NCI-H526 treated with DMSO at 0.1 percent for 48 hours (cell line): ENCODE measurements at regions not wholly inside any gene's neighbourhood (a gene's known extent, or its start where the extent isn't known, plus 50 kb on each side); places are given as distances from the start of the nearest gene placed in this dataset.

ENCODE experiments used
- DNase-seq: peaks from one replicate; lab custom pipeline; 2025; lab: John Stamatoyannopoulos, UW

DNA sequence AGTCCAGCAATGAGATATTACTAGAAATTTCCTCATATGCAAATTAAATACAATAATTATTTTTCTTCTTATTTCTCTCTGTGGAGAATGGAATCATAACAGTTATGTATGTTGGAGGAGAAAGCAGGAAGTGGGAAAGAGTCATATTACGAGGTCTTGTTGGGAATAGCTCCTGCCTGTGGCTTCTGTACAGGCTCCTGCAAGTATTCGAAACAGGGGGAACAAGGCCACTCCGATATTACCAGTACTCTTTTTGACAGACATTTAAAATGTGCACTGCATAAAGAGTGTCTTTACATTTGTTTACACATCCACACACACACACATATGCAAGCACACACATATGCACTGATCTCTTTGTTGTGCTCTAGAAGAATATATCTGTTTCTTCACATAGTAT, 812.0 kb upstream of the ZNF608 start:
- no peak for DNase-seq

DNA sequence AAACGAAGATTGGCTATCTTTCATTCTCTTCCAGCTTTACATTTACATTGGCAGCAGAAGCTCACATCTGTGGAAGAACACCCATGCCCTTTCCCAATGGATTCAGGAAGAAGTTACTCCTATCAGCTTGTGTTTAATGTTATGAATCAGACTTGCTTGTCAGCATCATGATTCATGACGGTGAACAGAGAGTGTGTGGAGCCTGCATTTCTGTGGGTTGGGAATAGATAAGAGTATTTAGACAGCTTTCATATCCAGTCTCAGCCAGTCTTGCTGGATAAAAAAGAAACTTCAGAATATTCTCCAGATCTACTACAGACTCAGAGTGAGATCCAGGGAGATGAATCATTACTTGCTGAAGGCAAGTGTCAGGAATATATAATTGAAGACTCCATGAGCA, 812.9 kb upstream of the ZNF608 start:
- DNase-seq: no peak

GRCh38 chr5:125560476-125561225, 814.2 kb upstream of the ZNF608 start:
- DNase-seq: no peak

GRCh38 chr5:125564317-125564975, 818.0 kb upstream of the ZNF608 start:
- DNase-seq: no peak

- no peak for DNase-seq
Observed at GRCh38 chr5:125574491-125575044, 828.1 kb upstream of the ZNF608 start.

DNA sequence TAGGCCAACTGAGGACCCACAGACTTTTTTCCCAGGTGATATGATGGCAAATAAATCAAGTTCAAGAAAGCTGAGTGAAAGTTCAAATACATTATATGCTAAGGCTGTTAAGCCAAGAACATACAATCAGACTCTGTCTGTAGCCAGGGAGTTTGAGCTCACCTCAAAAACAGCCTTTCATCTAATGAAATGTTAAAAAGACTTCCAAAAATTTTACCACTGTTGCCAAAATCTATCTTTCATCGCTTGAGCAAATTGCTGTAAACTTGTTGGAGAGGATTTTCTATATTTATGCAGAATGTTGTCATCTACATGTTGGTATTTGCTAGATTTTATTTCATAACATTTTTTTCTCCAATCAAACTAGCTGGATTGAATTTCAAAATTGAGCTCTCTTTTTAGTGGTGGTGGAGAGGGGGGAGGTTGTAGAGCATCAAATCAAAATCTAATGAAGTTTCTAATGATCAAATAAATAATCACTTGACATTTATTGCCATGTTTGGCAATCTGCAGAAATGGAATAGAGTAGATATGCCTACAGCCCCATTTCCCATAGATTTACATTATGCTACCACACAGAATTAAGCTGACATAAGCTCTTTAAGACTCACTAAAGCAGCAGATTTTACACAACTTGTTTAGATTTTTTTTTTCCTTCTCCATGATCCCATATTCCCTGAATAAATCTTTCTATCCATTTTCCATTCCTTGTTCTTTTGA, 828.9 kb upstream of the ZNF608 start:
- DNase-seq: no peak

GRCh38 chr5:125575891-125576505, 829.6 kb upstream of the ZNF608 start:
- peak; percentile 5 for DNase-seq

GRCh38 chr5:125576822-125577221, 830.4 kb upstream of the ZNF608 start:
- DNase-seq: no peak

DNA sequence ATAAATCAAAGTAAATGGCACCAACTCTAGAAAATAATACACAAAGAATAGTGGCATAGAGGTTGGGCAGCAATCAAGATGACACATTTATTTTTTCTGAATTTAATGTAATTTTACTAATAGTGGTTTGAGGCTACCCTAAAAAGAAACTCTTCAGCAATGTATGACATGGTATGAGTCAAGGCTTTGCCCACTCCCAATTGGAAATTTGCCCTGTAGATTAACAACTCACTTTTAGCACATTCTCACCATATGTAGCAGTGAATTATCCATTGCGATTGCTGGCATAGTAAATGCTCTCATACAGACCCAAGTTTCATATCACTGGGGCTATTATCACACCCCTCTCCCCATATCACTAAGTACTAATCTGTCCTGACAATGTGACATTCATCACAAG, 832.1 kb upstream of the ZNF608 start:
- DNase-seq: no peak

- DNase-seq: peak; percentile 5
Observed at GRCh38 chr5:125579182-125579581, 832.7 kb upstream of the ZNF608 start.

GRCh38 chr5:125581311-125581710, 834.9 kb upstream of the ZNF608 start:
- no peak for DNase-seq

DNA sequence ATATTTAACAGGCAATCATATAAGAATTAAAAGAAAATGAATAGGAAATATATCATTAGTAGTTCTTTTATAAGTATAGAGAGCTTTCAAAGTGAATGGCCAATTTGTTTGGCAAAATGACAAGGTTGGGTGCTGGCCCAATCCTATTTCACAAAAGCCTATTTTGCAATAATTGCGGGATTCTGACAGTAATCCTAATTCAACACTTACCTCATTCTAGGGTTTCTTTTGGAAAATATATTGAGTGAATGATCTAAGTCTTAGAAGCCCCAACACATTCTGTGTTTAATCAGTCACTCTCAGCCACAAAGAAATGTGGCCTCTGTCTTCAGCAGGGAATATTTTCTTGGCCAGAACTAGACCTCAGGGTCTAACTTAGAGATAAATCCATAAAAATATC, 835.9 kb upstream of the ZNF608 start:
- DNase-seq: no peak

DNA sequence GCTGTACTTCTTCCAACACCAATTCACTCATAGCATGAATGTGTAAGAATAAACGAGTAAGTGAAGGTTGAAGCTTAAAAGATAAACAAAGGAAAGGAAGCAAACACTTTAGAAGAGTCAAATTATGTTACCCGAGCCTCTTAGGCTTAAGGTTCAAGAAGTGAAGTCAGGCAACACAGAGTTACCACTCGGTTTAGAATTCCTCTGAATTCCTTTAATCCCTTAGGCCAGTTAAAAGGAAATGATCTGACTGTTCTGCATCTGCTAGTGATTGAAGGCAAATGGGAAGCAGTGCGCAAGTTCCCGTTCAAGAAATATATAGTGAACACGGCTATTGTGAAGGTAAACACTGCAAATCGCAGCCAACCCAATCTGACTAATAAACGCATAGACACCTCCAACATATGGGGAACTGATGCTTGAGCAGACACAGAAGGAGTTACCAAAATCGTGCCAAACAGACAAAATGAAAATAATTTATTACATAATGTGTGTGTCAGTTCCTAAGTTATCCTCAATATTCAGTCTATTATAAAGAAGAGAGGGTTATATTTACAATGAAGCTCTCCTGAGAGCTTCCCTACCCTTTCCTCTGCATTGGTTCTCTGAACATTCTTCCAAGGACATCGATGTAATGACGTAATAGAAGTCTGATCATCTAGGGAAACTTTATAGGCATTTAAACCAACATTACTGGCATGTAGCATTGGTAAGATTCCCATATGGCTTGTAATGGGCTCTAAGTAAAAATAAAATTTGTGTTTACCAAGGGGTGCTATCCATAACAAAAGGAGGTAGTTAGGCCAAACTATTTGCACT, 837.1 kb upstream of the ZNF608 start:
- DNase-seq: no peak

DNA sequence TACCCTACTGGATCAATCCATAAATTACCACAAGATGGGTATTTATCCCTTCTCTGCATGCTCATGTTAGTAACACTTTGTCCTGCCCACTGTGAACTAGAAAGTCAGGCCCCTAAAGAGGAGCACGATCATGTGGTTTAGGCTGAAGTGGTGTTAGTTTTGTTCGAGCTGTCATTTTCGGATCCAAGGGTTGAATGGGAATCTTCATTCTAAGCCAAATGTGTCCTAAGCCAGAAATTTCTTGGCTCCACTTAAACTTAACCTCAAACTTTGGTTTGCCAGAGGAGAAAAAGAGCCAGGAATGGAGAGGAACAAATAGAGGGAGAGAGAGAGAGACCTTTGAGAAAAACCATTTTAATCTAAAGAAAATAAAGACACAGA, 837.7 kb upstream of the ZNF608 start:
- no peak for DNase-seq

DNA sequence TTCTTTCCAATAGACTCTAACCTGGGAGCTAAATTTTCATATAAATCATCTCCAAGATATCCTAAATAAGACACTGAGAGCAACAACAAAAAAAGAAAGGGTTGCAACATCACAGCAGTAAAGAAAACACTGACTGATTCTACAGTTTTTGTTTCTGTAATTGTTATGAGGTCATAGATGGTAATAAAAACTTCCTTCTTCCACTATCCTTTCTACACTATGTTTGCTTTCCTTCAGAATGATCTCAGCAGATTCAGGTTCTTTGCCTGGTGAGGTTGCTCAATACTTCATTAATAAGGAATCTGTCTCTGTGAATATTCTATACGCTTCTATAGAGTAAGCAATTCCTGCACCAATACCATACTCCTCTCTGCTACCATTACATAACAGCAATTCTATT, 835.6 kb upstream of the GRAMD2B start:
- no peak for DNase-seq

- no peak for DNase-seq
Observed at GRCh38 chr5:125592856-125593255, 830.4 kb upstream of the GRAMD2B start.

DNA sequence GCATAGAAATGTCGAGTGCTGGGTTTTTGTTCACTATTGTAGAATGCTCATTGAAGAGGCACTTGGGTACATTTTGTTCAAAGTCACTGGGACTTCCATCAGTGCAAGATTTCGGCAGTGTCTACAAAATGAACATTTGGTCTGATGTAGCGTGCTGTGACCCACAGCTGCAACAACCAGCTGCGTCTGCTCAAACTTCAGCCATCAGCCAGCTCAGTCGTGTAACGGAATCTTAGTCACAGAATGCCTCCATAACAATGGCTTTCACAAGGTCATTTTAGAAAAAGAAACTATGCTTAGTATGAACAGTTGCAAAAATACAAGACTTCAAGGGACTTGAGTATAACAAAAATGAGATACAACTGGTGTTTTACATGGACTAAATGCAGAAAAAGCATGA, 828.1 kb upstream of the GRAMD2B start:
- DNase-seq: no peak

DNA sequence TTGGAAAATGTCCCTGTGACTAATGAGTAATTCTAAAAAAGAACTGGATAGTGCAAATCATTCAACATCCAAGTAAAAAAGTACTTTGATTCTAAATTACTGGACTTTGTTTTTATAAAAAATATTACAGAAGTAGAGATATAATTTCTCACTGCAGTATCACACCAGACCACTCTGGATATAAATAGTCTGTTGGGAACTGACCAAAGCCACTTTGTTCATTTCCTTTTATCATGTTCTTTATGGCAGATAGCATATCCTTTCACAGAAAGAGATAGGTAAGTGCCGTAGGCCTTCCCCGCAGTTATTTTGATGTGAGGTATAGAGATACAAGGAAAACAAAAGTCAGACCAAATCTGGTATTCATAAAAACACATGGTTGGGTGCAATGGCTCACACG, 827.4 kb upstream of the GRAMD2B start:
- DNase-seq: no peak

DNA sequence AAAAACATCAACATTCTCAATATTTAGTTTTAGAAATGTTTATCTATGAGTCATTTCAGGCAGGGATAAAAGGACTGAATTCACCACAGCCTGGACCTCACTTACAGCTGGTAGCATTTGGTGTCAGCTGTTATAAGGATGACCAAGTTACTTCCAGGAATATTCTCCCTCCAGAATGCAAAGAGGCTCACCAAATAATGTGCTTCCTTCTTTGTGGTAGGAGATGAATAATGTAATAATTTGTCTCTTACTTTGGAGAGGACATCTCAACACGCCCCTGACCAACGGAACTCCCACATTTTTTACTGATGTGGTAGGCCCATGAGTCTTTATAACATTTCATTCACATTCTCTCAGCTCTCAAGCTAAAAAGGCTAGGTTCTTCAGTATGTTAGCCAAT, 825.9 kb upstream of the GRAMD2B start:
- no peak for DNase-seq

DNA sequence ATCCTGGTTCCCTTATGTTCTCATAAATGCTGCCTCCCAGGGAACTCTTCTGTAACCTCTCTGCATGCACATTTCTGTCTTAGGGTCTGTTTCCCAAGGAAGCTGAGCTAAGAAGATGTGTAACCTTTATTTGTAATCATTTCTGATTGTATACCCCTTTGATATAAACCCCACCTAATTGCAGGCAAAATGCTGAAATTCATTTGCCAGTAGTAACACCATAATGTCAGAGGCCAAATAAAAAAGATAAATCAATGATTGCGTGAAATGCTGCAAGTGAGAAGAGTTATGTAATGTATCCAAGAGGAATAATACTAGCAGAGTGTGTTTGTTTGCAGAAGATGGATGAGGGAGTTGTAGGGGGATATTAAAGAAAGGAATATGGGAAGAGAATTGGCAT, 822.6 kb upstream of the GRAMD2B start:
- DNase-seq: no peak

GRCh38 chr5:125602184-125602583, 821.0 kb upstream of the GRAMD2B start:
- DNase-seq: no peak

- no peak for DNase-seq
Observed at GRCh38 chr5:125603321-125603720, 819.9 kb upstream of the GRAMD2B start.
